NCI-H146 (cell line): ENCODE measurements at regions not wholly inside any gene's neighbourhood (a gene's known extent, or its start where the extent isn't known, plus 50 kb on each side); places are given as distances from the start of the nearest gene placed in this dataset.

Source experiments
- DNase-seq: peaks from one replicate; lab custom pipeline; 2025; lab: John Stamatoyannopoulos, UW

GRCh38 chr10:8986975-8987374 lies 932.5 kb downstream of the GATA3 start:
- DNase-seq, result no peak

- no peak for DNase-seq
Observed at GRCh38 chr10:8987712-8988111, 933.2 kb downstream of the GATA3 start.

- DNase-seq, result no peak
Observed at GRCh38 chr10:8990280-8990987, 935.9 kb downstream of the GATA3 start.

GRCh38 chr10:8992009-8992408 lies 937.5 kb downstream of the GATA3 start:
- DNase-seq, result no peak

GRCh38 chr10:8993864-8994263 lies 939.4 kb downstream of the GATA3 start:
- DNase-seq, result no peak

- no peak for DNase-seq
Observed at GRCh38 chr10:8998751-8999150, 944.3 kb downstream of the GATA3 start.

- DNase-seq, result no peak
Observed at GRCh38 chr10:9003122-9003521, 948.6 kb downstream of the GATA3 start.

GRCh38 chr10:9004736-9005135 lies 950.2 kb downstream of the GATA3 start:
- no peak for DNase-seq

GRCh38 chr10:9009505-9009904 lies 955.0 kb downstream of the GATA3 start:
- DNase-seq, result no peak

GRCh38 chr10:9010093-9010492 lies 955.6 kb downstream of the GATA3 start:
- no peak for DNase-seq

- DNase-seq, result no peak
Observed at GRCh38 chr10:9010931-9011670, 956.6 kb downstream of the GATA3 start.

- no peak for DNase-seq
Observed at GRCh38 chr10:9012312-9012711, 957.8 kb downstream of the GATA3 start.

GRCh38 chr10:9015005-9015404 lies 960.5 kb downstream of the GATA3 start:
- no peak for DNase-seq

- DNase-seq, result no peak
Observed at GRCh38 chr10:9015447-9015846, 961.0 kb downstream of the GATA3 start.

GRCh38 chr10:9016930-9017329 lies 962.4 kb downstream of the GATA3 start:
- DNase-seq, result no peak

- no peak for DNase-seq
Observed at GRCh38 chr10:9018195-9019173, 964.0 kb downstream of the GATA3 start.

- no peak for DNase-seq
Observed at GRCh38 chr10:9023206-9023605, 968.7 kb downstream of the GATA3 start.

GRCh38 chr10:9024210-9024609 lies 969.7 kb downstream of the GATA3 start:
- no peak for DNase-seq

GRCh38 chr10:9028231-9028630 lies 973.7 kb downstream of the GATA3 start:
- no peak for DNase-seq

- DNase-seq, result no peak
Observed at GRCh38 chr10:9035355-9035754, 980.9 kb downstream of the GATA3 start.

GRCh38 chr10:9036711-9037204 lies 982.3 kb downstream of the GATA3 start:
- no peak for DNase-seq

- no peak for DNase-seq
Observed at GRCh38 chr10:9038146-9038714, 983.7 kb downstream of the GATA3 start.
